H9 (cell line): ENCODE measurements at regions not wholly inside any gene's neighbourhood (a gene's known extent, or its start where the extent isn't known, plus 50 kb on each side); places are given as distances from the start of the nearest gene placed in this dataset.

Experiments used
- DNase-seq: peaks from one replicate; pipeline ENCODE4 v3.0.0-alpha.2; 2017
- H2AFZ ChIP-seq: one replicate; pipeline ENCODE4 v1.6.1; 2013; ENCODE audit warnings: mild to moderate bottlenecking, low read length, control low read depth, moderate library complexity
- H2AK5ac ChIP-seq: 2 replicates; pipeline ENCODE4 v1.6.1; 2013; ENCODE audit warnings: low read length, control low read depth, mixed read lengths; ENCODE audit not compliant: insufficient read length
- H2BK120ac ChIP-seq: one replicate; pipeline ENCODE4 v1.6.1; 2013; ENCODE audit warnings: low read depth, mild to moderate bottlenecking, low read length, control low read depth, inconsistent platforms; ENCODE audit not compliant: poor library complexity, severe bottlenecking
- H2BK12ac ChIP-seq: 2 replicates; pipeline ENCODE4 v1.6.1; 2013; ENCODE audit warnings: low read length, control low read depth, mixed read lengths, low read depth; ENCODE audit not compliant: insufficient read length
- H2BK15ac ChIP-seq: 2 replicates; pipeline ENCODE4 v1.6.1; 2013; ENCODE audit warnings: low read depth, low read length, control low read depth
- H2BK20ac ChIP-seq: one replicate; pipeline ENCODE4 v1.6.1; 2013; ENCODE audit warnings: low read depth, mild to moderate bottlenecking, low read length, control low read depth, inconsistent platforms; ENCODE audit not compliant: poor library complexity, severe bottlenecking
- H2BK5ac ChIP-seq: 2 replicates; pipeline ENCODE4 v1.6.1; 2013; ENCODE audit warnings: low read length, control low read depth, mixed read lengths; ENCODE audit not compliant: insufficient read length
- H3K14ac ChIP-seq: 2 replicates; pipeline ENCODE4 v1.6.1; 2013; ENCODE audit warnings: low read length, control low read depth; ENCODE audit not compliant: insufficient read depth
- H3K18ac ChIP-seq: 2 replicates; pipeline ENCODE4 v1.6.1; 2013; ENCODE audit warnings: low read depth, mild to moderate bottlenecking, mixed read lengths, low read length, control low read depth; ENCODE audit not compliant: insufficient read length
- H3K23ac ChIP-seq: 2 replicates; pipeline ENCODE4 v1.6.1; 2013; ENCODE audit warnings: low read length, control low read depth, mixed read lengths, low read depth; ENCODE audit not compliant: insufficient read length
- H3K23me2 ChIP-seq: 2 replicates; pipeline ENCODE4 v1.6.1; 2013; ENCODE audit warnings: low read depth, mild to moderate bottlenecking, mixed read lengths, low read length, control low read depth; ENCODE audit not compliant: insufficient read length, poor library complexity, severe bottlenecking
- H3K27ac ChIP-seq: 2 replicates; pipeline ENCODE4 v1.5.1; 2013; ENCODE audit warnings: low read length, control low read depth, mixed read lengths, low read depth; ENCODE audit not compliant: insufficient read length
- H3K27me3 ChIP-seq: 2 replicates; pipeline ENCODE4 v1.6.1; 2013; ENCODE audit warnings: low read length, control low read depth, inconsistent platforms; ENCODE audit not compliant: insufficient read depth
- H3K4ac ChIP-seq: 2 replicates; pipeline ENCODE4 v1.6.1; 2013; ENCODE audit warnings: low read depth, mild to moderate bottlenecking, control low read depth, inconsistent platforms, low read length, moderate library complexity
- H3K4me1 ChIP-seq: 2 replicates; pipeline ENCODE4 v1.6.1; 2013; ENCODE audit warnings: low read length, control low read depth, inconsistent platforms; ENCODE audit not compliant: insufficient read depth
- H3K4me2 ChIP-seq: 2 replicates; pipeline ENCODE4 v1.6.1; 2013; ENCODE audit warnings: low read length, control low read depth, mixed read lengths; ENCODE audit not compliant: insufficient read length, insufficient read depth
- H3K56ac ChIP-seq: 2 replicates; pipeline ENCODE4 v1.6.1; 2013; ENCODE audit warnings: low read depth, mild to moderate bottlenecking, mixed read lengths, low read length, control low read depth; ENCODE audit not compliant: insufficient read length
- H3K79me1 ChIP-seq: 2 replicates; pipeline ENCODE4 v1.6.1; 2013; ENCODE audit warnings: low read depth, mild to moderate bottlenecking, moderate library complexity, low read length, control low read depth, inconsistent platforms; ENCODE audit not compliant: insufficient read depth, poor library complexity, severe bottlenecking
- H3K79me2 ChIP-seq: 2 replicates; pipeline ENCODE4 v1.6.1; 2013; ENCODE audit warnings: low read length, control low read depth, inconsistent platforms; ENCODE audit not compliant: insufficient read depth
- H3K9ac ChIP-seq: 2 replicates; pipeline ENCODE4 v1.6.1; 2013; ENCODE audit warnings: low read length, control low read depth, mixed read lengths; ENCODE audit not compliant: insufficient read length; ENCODE audit errors: extremely low read depth
- H3K9me3 ChIP-seq: one replicate; pipeline ENCODE4 v1.6.1; 2013; ENCODE audit warnings: low read depth, low read length, inconsistent platforms; ENCODE audit not compliant: control insufficient read depth
- H3T11ph ChIP-seq: one replicate; pipeline ENCODE4 v1.6.1; 2013; ENCODE audit warnings: mild to moderate bottlenecking, low read length, control low read depth, inconsistent platforms
- H4K20me1 ChIP-seq: one replicate; pipeline ENCODE4 v1.6.1; 2013; ENCODE audit not compliant: control insufficient read depth, insufficient read length, insufficient read depth
- H4K5ac ChIP-seq: 2 replicates; pipeline ENCODE4 v1.6.1; 2013; ENCODE audit warnings: low read depth, mild to moderate bottlenecking, mixed read lengths, low read length, control low read depth; ENCODE audit not compliant: insufficient read length
- H4K8ac ChIP-seq: replicated peaks from 2 replicates; pipeline ENCODE4 v1.6.1; 2013; ENCODE audit warnings: low read length, control low read depth, mixed read lengths, low read depth; ENCODE audit not compliant: insufficient read length
- H4K91ac ChIP-seq: 2 replicates; pipeline ENCODE4 v1.6.1; 2013; ENCODE audit warnings: low read depth, mild to moderate bottlenecking, moderate library complexity, mixed read lengths, low read length, control low read depth; ENCODE audit not compliant: insufficient read length
- H3K27ac Mint-ChIP-seq, 3 experiments: 2 replicates in 2 of 3; 3 replicates in 1 of 3; pipeline ENCODE4 v1.8.0; 2020 to 2021; ENCODE audit warnings: mixed read lengths in 3 of 3, mild to moderate bottlenecking in 1 of 3, moderate library complexity in 1 of 3
- H3K27me3 Mint-ChIP-seq: 2 replicates; pipeline ENCODE4 v1.8.0; 2021; ENCODE audit warnings: low read depth, mild to moderate bottlenecking, moderate library complexity, mixed read lengths
- H3K36me3 Mint-ChIP-seq, 3 experiments: 2 replicates in 2 of 3; 3 replicates in 1 of 3; pipeline ENCODE4 v1.8.0; 2020 to 2021; ENCODE audit warnings: low read depth in 3 of 3, mixed read lengths in 3 of 3; ENCODE audit not compliant: insufficient read depth in 1 of 3
- H3K4me1 Mint-ChIP-seq, 2 experiments: 2 replicates each; pipeline ENCODE4 v1.8.0; 2020; ENCODE audit warnings: mixed read lengths in 2 of 2
- H3K4me3 Mint-ChIP-seq, 2 experiments: 2 replicates in 1 of 2; 3 replicates in 1 of 2; pipeline ENCODE4 v1.8.0; 2020 to 2021; ENCODE audit warnings: mild to moderate bottlenecking in 2 of 2, mixed read lengths in 2 of 2, moderate library complexity in 1 of 2
- H3K9me3 Mint-ChIP-seq, 2 experiments: 2 replicates in 1 of 2; 3 replicates in 1 of 2; pipeline ENCODE4 v1.8.0; 2020; ENCODE audit warnings: mild to moderate bottlenecking in 2 of 2, mixed read lengths in 2 of 2, moderate library complexity in 1 of 2
- TF ChIP-seq, protein P1 (sequence below): fragments of 200-600 bp; sonication (generic); conservative IDR thresholded peaks from 3 replicates; pipeline ENCODE4 v1.8.0; 2021; ENCODE audit warnings: antibody characterized with exemption, mild to moderate bottlenecking

DNA sequence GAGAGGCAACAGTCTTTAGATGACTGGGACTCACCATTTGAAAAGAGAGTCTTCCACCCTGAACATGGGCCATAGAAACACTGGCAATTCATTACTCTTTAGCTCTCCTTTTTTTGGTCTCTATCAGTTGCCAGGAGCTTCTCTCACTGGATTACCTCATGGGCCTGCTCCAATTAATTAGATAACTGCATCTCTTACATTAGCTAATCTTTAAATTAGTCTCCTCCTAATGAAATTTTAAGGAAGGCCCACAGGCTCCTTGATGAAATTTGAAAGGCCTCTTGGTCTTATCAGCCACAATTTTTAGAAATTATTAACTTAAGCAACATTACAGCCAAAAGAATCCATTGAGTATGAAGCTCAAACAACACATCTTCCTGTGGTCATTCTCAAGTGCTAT is 184.4 kb downstream of the UNC5CL start:
- Histone ChIP-seq H2AK5ac (no peak overlapping the region), H4K20me1 (no peaks in the 10 kb centered on the region), H3K56ac (no peak overlapping the region), H4K5ac (no peak overlapping the region), H3K23ac (no peak overlapping the region), H3K79me2 (no peaks in the 10 kb centered on the region), H2BK5ac (no peak overlapping the region), H2BK20ac (no peak overlapping the region), H3K27ac (no peak overlapping the region), H3K18ac (no peak overlapping the region), H3K27me3 (no peaks in the 10 kb centered on the region), H3K4me1 (no peaks in the 10 kb centered on the region), H4K91ac (no peak overlapping the region), H3K79me1 (no peaks in the 10 kb centered on the region), H2BK15ac (no peak overlapping the region), H3K23me2 (no peaks in the 10 kb centered on the region), H3K9ac (no peak overlapping the region), H4K8ac (no peak overlapping the region), H3K4me2 (no peak overlapping the region), H2AFZ (no peak overlapping the region), H3T11ph (no peak overlapping the region), H2BK12ac (no peak overlapping the region), H3K14ac (no peak overlapping the region), H3K4ac (no peak overlapping the region), H2BK120ac (no peak overlapping the region), H3K9me3 (no peaks in the 10 kb centered on the region)
- H3K27me3 Mint-ChIP-seq, result peaks cover 10% of the 10 kb centered on the region
- no peaks in the 10 kb centered on the region for H3K4me1 Mint-ChIP-seq
- TF ChIP-seq, protein P1, sequence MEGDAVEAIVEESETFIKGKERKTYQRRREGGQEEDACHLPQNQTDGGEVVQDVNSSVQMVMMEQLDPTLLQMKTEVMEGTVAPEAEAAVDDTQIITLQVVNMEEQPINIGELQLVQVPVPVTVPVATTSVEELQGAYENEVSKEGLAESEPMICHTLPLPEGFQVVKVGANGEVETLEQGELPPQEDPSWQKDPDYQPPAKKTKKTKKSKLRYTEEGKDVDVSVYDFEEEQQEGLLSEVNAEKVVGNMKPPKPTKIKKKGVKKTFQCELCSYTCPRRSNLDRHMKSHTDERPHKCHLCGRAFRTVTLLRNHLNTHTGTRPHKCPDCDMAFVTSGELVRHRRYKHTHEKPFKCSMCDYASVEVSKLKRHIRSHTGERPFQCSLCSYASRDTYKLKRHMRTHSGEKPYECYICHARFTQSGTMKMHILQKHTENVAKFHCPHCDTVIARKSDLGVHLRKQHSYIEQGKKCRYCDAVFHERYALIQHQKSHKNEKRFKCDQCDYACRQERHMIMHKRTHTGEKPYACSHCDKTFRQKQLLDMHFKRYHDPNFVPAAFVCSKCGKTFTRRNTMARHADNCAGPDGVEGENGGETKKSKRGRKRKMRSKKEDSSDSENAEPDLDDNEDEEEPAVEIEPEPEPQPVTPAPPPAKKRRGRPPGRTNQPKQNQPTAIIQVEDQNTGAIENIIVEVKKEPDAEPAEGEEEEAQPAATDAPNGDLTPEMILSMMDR, result no peak
- no peak overlapping the region for H3K4me3 Mint-ChIP-seq
- H3K27ac Mint-ChIP-seq, result no peak overlapping the region
- no peaks in the 10 kb centered on the region for H3K36me3 Mint-ChIP-seq
- H3K9me3 Mint-ChIP-seq, result peaks cover 0 to 2% of the 10 kb centered on the region in 2 experiments; a peak in 2 of 5 replicates
- DNase-seq, result no peak
